CD8-positive, alpha-beta memory T cell (primary cell): ENCODE measurements at regions not wholly inside any gene's neighbourhood (a gene's known extent, or its start where the extent isn't known, plus 50 kb on each side); places are given as distances from the start of the nearest gene placed in this dataset.

Experiments
- CTCF ChIA-PET: fragments of 350-600 bp; sonication (Branson Sonifier 250); formaldehyde crosslinking; loops from one replicate; lab custom pipeline; 2021; ENCODE audit warnings: antibody characterized with exemption; lab: Charles Lee
- POLR2A ChIA-PET: fragments of 350-600 bp; sonication (Branson Sonifier 250); formaldehyde crosslinking; loops from one replicate; lab custom pipeline; 2021; ENCODE audit warnings: antibody characterized with exemption; lab: Charles Lee
- DNase-seq, 5 donors: peaks; one replicate each; pipeline versions ENCODE4 v3.0.0 to v3.0.0-alpha.2; 2020 to 2022; ENCODE audit warnings: mixed read lengths in 1 of 5
- H3K27ac ChIP-seq: one replicate; pipeline ENCODE4 v1.7.0; 2013; ENCODE audit warnings: low read depth, mild to moderate bottlenecking, low read length, moderate library complexity
- H3K27me3 ChIP-seq: 2 replicates; pipeline ENCODE4 v1.7.0; 2013; ENCODE audit warnings: low read length, mild to moderate bottlenecking; ENCODE audit not compliant: insufficient read depth, poor library complexity, severe bottlenecking
- H3K36me3 ChIP-seq: 2 replicates; pipeline ENCODE4 v1.7.0; 2013; ENCODE audit warnings: mild to moderate bottlenecking, low read length, moderate library complexity; ENCODE audit not compliant: insufficient read depth
- H3K4me1 ChIP-seq: 2 replicates; pipeline ENCODE4 v1.7.0; 2013; ENCODE audit warnings: mild to moderate bottlenecking, low read length, moderate library complexity; ENCODE audit not compliant: insufficient read depth
- H3K4me3 ChIP-seq: 2 replicates; pipeline ENCODE4 v1.7.0; 2013; ENCODE audit warnings: mild to moderate bottlenecking, low read length
- H3K9me3 ChIP-seq: 2 replicates; pipeline ENCODE4 v1.7.0; 2013; ENCODE audit warnings: mild to moderate bottlenecking, low read length
- H3K27ac Mint-ChIP-seq, 8 donors: one replicate each; pipeline ENCODE4 v1.8.0; 2020 to 2021; ENCODE audit warnings: mixed read lengths in 8 of 8, mild to moderate bottlenecking in 6 of 8, inconsistent platforms in 3 of 8, moderate library complexity in 3 of 8
- H3K27me3 Mint-ChIP-seq, 2 donors: one replicate each; pipeline ENCODE4 v1.8.0; 2020 to 2021; ENCODE audit warnings: mixed read lengths in 2 of 2, mild to moderate bottlenecking in 1 of 2, moderate library complexity in 1 of 2
- H3K36me3 Mint-ChIP-seq, 3 donors: one replicate each; pipeline ENCODE4 v1.8.0; 2020 to 2021; ENCODE audit warnings: mixed read lengths in 3 of 3, inconsistent platforms in 1 of 3, mild to moderate bottlenecking in 1 of 3
- H3K4me1 Mint-ChIP-seq, 3 donors: one replicate each; pipeline ENCODE4 v1.8.0; 2020 to 2021; ENCODE audit warnings: mixed read lengths in 3 of 3, inconsistent platforms in 1 of 3, mild to moderate bottlenecking in 1 of 3
- H3K4me3 Mint-ChIP-seq, 7 donors: one replicate each; pipeline ENCODE4 v1.8.0; 2020 to 2021; ENCODE audit warnings: mixed read lengths in 7 of 7, mild to moderate bottlenecking in 6 of 7, moderate library complexity in 4 of 7, inconsistent platforms in 2 of 7
- H3K9me3 Mint-ChIP-seq, 5 donors: one replicate each; pipeline ENCODE4 v1.8.0; 2020 to 2022; ENCODE audit warnings: mixed read lengths in 5 of 5, mild to moderate bottlenecking in 3 of 5, moderate library complexity in 2 of 5, inconsistent platforms in 1 of 5

DNA sequence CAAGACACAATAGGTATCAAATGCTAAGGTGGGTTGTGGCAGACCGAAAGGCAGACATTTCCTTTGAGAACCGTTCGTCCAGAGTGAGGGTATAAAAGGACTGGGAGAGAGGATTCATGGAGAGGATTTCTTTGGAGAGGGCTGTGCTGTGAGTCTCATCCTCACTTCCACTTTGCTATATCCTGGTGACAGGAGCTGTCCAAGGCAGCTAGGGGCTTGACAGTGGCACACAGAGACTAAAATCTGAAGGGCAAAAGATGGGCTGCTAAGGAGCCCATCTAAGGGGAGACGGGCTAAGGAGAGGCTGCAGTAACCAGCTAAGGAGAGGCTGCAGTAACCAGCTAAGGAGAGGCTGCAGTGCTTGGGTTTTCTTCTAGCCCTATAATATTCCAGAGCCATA is 214.0 kb upstream of the ADRA1B start:
- peaks cover 5 to 16% of the 10 kb centered on the region in 2 donors for H3K27me3 Mint-ChIP-seq
- peaks cover 0 to 4% (median 0%) of the 10 kb centered on the region in 5 donors for H3K9me3 Mint-ChIP-seq
- Histone ChIP-seq H3K27me3 (no peaks in the 10 kb centered on the region), H3K27ac (no peak overlapping the region), H3K4me3 (no peak overlapping the region), H3K36me3 (no peaks in the 10 kb centered on the region), H3K4me1 (no peaks in the 10 kb centered on the region), H3K9me3 (no peaks in the 10 kb centered on the region)
- no peaks in the 10 kb centered on the region for H3K36me3 Mint-ChIP-seq
- no peaks in the 10 kb centered on the region for H3K4me1 Mint-ChIP-seq
- ChIA-PET POLR2A (no interaction called here), CTCF (no interaction called here)
- no peak overlapping the region for H3K27ac Mint-ChIP-seq
- H3K4me3 Mint-ChIP-seq = no peak overlapping the region
- no peak for DNase-seq

DNA sequence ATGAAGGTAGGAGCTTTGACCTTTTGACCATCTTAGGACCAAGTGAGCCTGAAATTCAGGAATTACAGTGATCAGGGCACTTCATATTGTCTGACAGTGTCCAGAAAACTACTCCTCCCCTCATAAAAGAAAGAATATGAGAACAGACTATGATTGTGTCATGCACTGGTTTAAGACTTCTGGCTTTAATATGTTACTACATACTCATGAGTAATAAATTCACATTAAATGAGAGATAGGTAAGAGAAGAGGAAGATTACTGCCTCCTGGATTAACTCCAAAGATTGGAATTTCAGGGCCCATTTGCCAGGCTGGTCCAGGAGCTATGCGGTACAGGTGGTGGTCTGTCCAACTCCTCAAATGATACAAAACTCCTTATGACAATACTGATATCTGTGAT is 213.5 kb upstream of the ADRA1B start:
- no peaks in the 10 kb centered on the region for H3K4me1 ChIP-seq
- H3K4me1 Mint-ChIP-seq = no peaks in the 10 kb centered on the region
- no peak overlapping the region for H3K27ac ChIP-seq
- H3K27ac Mint-ChIP-seq = no peak overlapping the region
- no peaks in the 10 kb centered on the region for H3K9me3 ChIP-seq
- H3K27me3 Mint-ChIP-seq = peaks cover 5 to 16% of the 10 kb centered on the region in 2 donors
- no peaks in the 10 kb centered on the region for H3K27me3 ChIP-seq
- ChIA-PET POLR2A (no interaction called here), CTCF (no interaction called here)
- H3K36me3 ChIP-seq = no peaks in the 10 kb centered on the region
- H3K4me3 ChIP-seq = no peak overlapping the region
- no peak for DNase-seq
- H3K4me3 Mint-ChIP-seq = no peak overlapping the region
- H3K9me3 Mint-ChIP-seq = peaks cover 0 to 9% (median 5%) of the 10 kb centered on the region in 5 donors
- H3K36me3 Mint-ChIP-seq = no peaks in the 10 kb centered on the region

DNA sequence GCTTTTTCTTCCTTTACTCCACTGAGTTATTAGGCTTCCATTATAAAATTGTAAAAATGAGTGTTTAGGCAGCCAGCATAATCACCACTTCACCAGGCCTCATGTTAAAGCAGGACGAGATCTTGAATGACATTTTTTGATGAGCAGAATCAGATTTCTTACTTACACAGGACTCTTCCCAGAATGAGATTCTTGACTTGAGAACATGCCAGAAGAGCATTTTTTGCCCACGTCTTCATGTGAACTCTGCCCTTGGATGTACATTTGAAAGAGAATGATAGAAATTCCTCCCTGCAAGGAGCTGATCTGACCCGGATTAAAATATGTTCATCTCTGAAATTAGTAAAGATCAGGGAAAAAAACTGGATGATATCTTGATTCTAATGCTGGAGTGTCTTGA is 212.1 kb upstream of the ADRA1B start:
- ChIA-PET POLR2A (no interaction called here), CTCF (no interaction called here)
- Mint-ChIP-seq H3K27me3 (peaks cover 5 to 19% of the 10 kb centered on the region in 2 donors), H3K4me1 (no peaks in the 10 kb centered on the region), H3K27ac (no peak overlapping the region), H3K9me3 (peaks cover 0 to 12% (median 5%) of the 10 kb centered on the region in 5 donors), H3K36me3 (no peaks in the 10 kb centered on the region), H3K4me3 (no peak overlapping the region)
- no peak overlapping the region for H3K4me3 ChIP-seq
- no peaks in the 10 kb centered on the region for H3K9me3 ChIP-seq
- H3K27me3 ChIP-seq = no peaks in the 10 kb centered on the region
- no peaks in the 10 kb centered on the region for H3K4me1 ChIP-seq
- H3K27ac ChIP-seq = no peak overlapping the region
- no peaks in the 10 kb centered on the region for H3K36me3 ChIP-seq
- no peak for DNase-seq

DNA sequence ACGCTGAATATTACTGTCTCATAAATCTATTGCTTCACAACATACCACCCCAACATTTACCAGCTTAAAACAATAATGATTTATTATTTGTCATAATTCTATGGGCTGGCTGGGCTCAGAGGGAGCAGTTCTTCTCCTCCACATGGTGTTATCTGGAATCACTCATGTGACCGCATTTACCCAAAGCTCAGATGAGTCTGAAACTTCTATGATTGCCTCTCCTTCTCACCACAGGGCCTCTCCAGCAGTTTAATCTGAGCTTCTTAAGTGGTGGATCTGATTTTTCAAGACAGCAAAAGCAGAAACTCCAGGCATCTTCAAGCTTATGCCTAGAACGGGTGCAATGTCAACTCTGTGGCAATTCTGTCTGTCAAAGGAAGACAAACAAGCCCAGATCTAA is 210.3 kb upstream of the ADRA1B start:
- Mint-ChIP-seq H3K27ac (no peak overlapping the region), H3K4me1 (no peaks in the 10 kb centered on the region), H3K9me3 (peaks cover 0 to 12% (median 5%) of the 10 kb centered on the region in 5 donors), H3K4me3 (no peak overlapping the region), H3K36me3 (no peaks in the 10 kb centered on the region), H3K27me3 (peaks cover 4 to 25% of the 10 kb centered on the region in 2 donors)
- CTCF ChIA-PET = no interaction called here
- POLR2A ChIA-PET = no interaction called here
- no peaks in the 10 kb centered on the region for H3K27me3 ChIP-seq
- H3K9me3 ChIP-seq = no peaks in the 10 kb centered on the region
- no peaks in the 10 kb centered on the region for H3K36me3 ChIP-seq
- no peak overlapping the region for H3K4me3 ChIP-seq
- H3K27ac ChIP-seq = no peak overlapping the region
- no peaks in the 10 kb centered on the region for H3K4me1 ChIP-seq
- DNase-seq = no peak

DNA sequence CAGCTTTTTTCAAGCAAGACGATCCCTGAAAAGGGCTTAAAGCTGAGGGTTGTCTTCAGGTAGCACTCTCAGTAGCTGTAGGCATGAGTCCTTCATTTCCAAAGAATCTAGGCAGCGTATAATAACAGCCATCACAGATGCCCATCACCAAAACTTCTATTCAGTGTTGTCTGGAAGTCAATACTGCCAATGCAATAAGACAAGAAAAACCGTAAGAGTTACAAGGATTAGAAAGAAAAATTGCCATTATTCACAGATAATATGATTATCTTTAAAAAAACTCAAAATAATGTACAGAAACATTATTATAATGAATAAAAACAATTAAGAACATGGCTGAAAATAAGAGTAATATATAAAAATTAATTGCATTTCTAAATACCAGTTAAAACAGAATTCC is 208.2 kb upstream of the ADRA1B start:
- no peak overlapping the region for H3K4me3 Mint-ChIP-seq
- Histone ChIP-seq H3K9me3 (no peaks in the 10 kb centered on the region), H3K27ac (no peak overlapping the region)

DNA sequence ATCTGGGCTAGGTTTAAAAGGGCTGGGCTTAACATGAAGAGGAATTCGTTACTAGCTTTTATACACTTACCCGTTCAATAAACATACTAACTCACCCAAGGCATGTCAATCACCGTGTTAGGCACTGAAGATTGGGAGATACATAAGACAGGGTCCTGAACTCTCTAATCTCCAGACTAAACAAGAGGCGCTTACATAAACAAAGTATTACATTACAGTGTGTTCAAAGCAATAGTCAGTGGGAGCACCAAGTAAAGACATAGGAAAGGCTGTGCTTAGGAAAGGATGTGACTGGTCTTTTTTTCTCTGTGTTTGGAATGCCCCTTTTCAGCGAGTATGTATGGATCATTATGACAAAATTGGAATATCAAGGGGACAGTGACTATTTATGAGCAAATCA is 203.6 kb upstream of the ADRA1B start:
- Histone ChIP-seq H3K36me3 (no peaks in the 10 kb centered on the region), H3K9me3 (no peaks in the 10 kb centered on the region), H3K27me3 (no peaks in the 10 kb centered on the region), H3K4me1 (no peaks in the 10 kb centered on the region), H3K4me3 (no peak overlapping the region), H3K27ac (no peak overlapping the region)
- Mint-ChIP-seq H3K27me3 (peaks cover 4 to 19% of the 10 kb centered on the region in 2 donors), H3K36me3 (no peaks in the 10 kb centered on the region), H3K4me1 (no peaks in the 10 kb centered on the region), H3K4me3 (no peak overlapping the region), H3K9me3 (peaks cover 0 to 4% (median 1%) of the 10 kb centered on the region in 5 donors), H3K27ac (no peak overlapping the region)
- CTCF ChIA-PET = no interaction called here
- POLR2A ChIA-PET = no interaction called here
- no peak for DNase-seq

More for the DNA sequence above, 208.2 kb upstream of the ADRA1B start:
- peaks cover 0 to 12% (median 5%) of the 10 kb centered on the region in 5 donors for H3K9me3 Mint-ChIP-seq
- Histone ChIP-seq H3K27me3 (no peaks in the 10 kb centered on the region), H3K4me3 (no peak overlapping the region), H3K36me3 (no peaks in the 10 kb centered on the region), H3K4me1 (no peaks in the 10 kb centered on the region)
- no peak overlapping the region for H3K27ac Mint-ChIP-seq
- H3K27me3 Mint-ChIP-seq = peaks cover 1 to 19% of the 10 kb centered on the region in 2 donors
- ChIA-PET POLR2A (no interaction called here), CTCF (no interaction called here)
- no peaks in the 10 kb centered on the region for H3K4me1 Mint-ChIP-seq
- H3K36me3 Mint-ChIP-seq = no peaks in the 10 kb centered on the region
- DNase-seq = no peak

DNA sequence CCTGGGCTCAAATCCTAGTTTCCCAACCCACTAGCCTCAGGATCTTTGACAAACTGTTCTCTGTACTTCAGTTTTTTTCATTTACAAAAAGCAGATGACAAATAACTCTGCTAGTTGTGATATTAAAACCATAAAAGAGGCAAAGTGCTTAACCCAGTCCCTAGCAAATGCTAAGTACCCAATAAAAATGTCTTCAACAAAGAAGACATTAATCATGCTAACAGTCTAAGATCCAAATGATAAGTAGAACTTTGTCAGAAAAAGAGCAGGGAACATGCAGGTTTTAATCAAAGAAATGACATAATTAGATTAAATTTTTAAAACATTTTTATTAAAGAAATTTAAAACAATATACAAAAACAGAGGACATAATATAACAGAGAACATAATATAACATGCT is 203.0 kb upstream of the ADRA1B start:
- CTCF ChIA-PET = no interaction called here
- Histone ChIP-seq H3K27ac (no peak overlapping the region), H3K36me3 (no peaks in the 10 kb centered on the region), H3K4me3 (no peak overlapping the region), H3K27me3 (no peaks in the 10 kb centered on the region), H3K9me3 (no peaks in the 10 kb centered on the region), H3K4me1 (no peaks in the 10 kb centered on the region)
- Mint-ChIP-seq H3K27ac (no peak overlapping the region), H3K9me3 (no peaks in the 10 kb centered on the region), H3K27me3 (peaks cover 5 to 24% of the 10 kb centered on the region in 2 donors), H3K4me3 (no peak overlapping the region), H3K36me3 (no peaks in the 10 kb centered on the region), H3K4me1 (no peaks in the 10 kb centered on the region)
- POLR2A ChIA-PET = no interaction called here
- no peak for DNase-seq

DNA sequence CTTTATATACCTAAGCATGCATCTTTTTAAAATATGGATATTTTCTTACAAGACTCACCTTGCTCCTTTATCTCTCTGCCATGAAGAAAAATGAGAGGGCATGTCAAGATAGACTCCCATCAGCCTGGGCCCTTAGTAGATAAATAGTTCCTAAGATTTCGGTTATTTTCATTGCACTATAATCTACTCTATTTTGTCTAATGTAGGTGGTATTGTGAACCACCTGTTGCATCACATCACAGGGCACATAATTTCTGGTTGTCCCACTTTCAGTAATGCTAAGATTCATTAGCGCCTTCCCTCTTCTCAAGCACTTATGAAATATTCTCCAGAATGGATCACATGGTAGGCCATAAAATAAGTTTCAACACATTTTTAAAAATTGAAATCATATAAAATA is 202.5 kb upstream of the ADRA1B start:
- Mint-ChIP-seq H3K9me3 (no peaks in the 10 kb centered on the region), H3K27ac (no peak overlapping the region), H3K27me3 (peaks cover 5 to 25% of the 10 kb centered on the region in 2 donors), H3K36me3 (no peaks in the 10 kb centered on the region), H3K4me3 (no peak overlapping the region), H3K4me1 (no peaks in the 10 kb centered on the region)
- Histone ChIP-seq H3K4me3 (no peak overlapping the region), H3K27me3 (no peaks in the 10 kb centered on the region), H3K9me3 (no peaks in the 10 kb centered on the region), H3K4me1 (no peaks in the 10 kb centered on the region), H3K36me3 (no peaks in the 10 kb centered on the region), H3K27ac (no peak overlapping the region)
- POLR2A ChIA-PET = no interaction called here
- no peak for DNase-seq
- CTCF ChIA-PET = no interaction called here

DNA sequence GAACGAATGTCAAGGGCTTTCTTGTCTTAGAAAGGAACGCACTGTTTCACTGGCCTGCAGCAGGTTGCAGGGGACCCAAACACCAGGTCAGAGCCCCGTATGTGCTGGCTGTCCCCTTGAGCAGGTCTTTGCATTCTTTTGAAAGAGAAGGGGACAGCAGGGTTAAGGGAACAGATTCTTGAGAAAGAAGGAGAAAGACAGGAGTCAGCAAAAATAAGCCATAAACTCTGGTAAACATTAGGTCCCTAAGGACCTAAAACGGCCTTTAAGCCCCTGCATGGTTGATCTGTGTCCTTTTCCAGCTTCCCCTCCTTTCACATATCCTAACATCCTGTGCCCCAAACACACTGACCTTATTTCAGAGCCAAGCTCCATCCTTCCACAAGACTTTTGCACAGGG is 190.8 kb upstream of the ADRA1B start:
- Histone ChIP-seq H3K4me1 (no peaks in the 10 kb centered on the region), H3K4me3 (no peak overlapping the region), H3K27me3 (no peaks in the 10 kb centered on the region), H3K9me3 (no peaks in the 10 kb centered on the region), H3K36me3 (no peaks in the 10 kb centered on the region), H3K27ac (no peak overlapping the region)
- Mint-ChIP-seq H3K9me3 (no peaks in the 10 kb centered on the region), H3K4me1 (no peaks in the 10 kb centered on the region), H3K36me3 (no peaks in the 10 kb centered on the region), H3K27ac (no peak overlapping the region), H3K27me3 (peaks cover 29 to 37% of the 10 kb centered on the region in 2 donors), H3K4me3 (no peak overlapping the region)
- CTCF ChIA-PET = no interaction called here
- DNase-seq = no peak
- POLR2A ChIA-PET = no interaction called here
